ENCODE measurements at regions not wholly inside any gene's neighbourhood (a gene's known extent, or its start where the extent isn't known, plus 50 kb on each side); places are given as distances from the start of the nearest gene placed in this dataset.

DNA sequence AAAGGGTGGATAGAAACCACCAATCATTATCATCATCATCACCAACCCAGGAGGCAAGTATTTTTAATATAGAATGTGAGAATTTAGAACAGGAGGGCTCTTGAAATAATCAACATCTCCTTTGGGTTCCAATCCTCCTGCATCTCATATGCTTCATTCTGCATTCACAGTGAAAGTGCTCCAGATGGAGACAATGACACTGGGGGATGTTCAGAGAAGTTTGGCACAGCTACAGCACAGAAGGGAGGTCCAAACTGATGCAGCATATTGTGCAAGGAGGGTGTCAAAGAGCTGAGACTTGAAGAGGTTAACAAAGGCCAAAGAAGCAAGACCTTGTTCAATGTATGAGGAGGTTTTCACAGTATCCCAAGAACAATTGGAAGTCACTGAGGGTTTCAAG, 767.1 kb downstream of the NTRK3 start (continued):
- no peak for TF ChIP-seq ELK1 (IDR thresholded peaks at IDR 0.05; ENCODE audit: low read depth, low read length)
- TF ChIP-seq, protein P1, sequence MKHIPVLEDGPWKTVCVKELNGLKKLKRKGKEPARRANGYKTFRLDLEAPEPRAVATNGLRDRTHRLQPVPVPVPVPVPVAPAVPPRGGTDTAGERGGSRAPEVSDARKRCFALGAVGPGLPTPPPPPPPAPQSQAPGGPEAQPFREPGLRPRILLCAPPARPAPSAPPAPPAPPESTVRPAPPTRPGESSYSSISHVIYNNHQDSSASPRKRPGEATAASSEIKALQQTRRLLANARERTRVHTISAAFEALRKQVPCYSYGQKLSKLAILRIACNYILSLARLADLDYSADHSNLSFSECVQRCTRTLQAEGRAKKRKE (CRISPR knock-in tag; IDR thresholded peaks at IDR 0.05; ENCODE audit: low read depth) = no peak
- no peak for TF ChIP-seq HOXA7 (CRISPR knock-in tag; IDR thresholded peaks at IDR 0.05)
- TF ChIP-seq NFE2L2 (conservative IDR thresholded peaks at IDR 0.05; ENCODE audit: low read length) = no peak

GRCh38 chr15:87487484-87487883, 769.1 kb downstream of the NTRK3 start:
- POLR2A ChIA-PET = no interaction called here
- FAIRE-seq = peak; percentile 56
- Histone ChIP-seq H3K4me2 (no peak overlapping the region), H3K4me3 (no peak overlapping the region), H3K9me3 (no peaks in the 10 kb centered on the region), H3K4me1 (no peaks in the 10 kb centered on the region), H3K27ac (no peak overlapping the region)
- no peak for DNase-seq (ENCODE audit: low read depth in 1 of 2, low spot score in 1 of 2)
- TF ChIP-seq RCOR1 (IDR thresholded peaks at IDR 0.05; ENCODE audit: low read depth, low read length) (no peak), RNF2 (IDR thresholded peaks at IDR 0.05; ENCODE audit: borderline replicate concordance, low read depth) (no peak), EHMT2 (IDR thresholded peaks at IDR 0.05; ENCODE audit: low read depth) (no peak)
- ATAC-seq = no peak
- WGBS (ENCODE audit: missing lambda C conversion rate) = 3% methylated on average over 2 of the region's 2 CpGs
- CTCF ChIA-PET = no interaction called here

DNA sequence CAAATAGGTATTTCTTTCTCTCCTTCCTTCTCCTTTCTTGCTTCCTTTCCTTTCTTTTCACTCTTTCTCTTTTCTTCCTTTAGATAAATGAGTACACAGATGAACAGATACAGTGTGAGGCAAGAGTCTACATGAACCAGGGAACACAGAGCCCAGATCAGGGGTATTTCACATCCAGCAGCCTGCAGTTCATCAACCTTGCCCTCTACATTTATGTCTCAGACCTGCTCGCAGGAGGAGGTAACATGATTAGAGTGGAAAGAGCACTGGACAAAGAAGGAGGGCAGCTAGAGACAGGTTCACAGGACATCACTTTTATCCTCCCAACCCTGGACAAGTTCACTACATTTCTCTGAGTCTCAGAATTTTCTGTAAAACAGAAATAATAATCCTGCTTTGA, 773.1 kb downstream of the NTRK3 start:
- no peak overlapping the region for H3K27ac ChIP-seq
- FAIRE-seq (no peak), ATAC-seq (no peak), DNase-seq (ENCODE audit: low read depth in 1 of 2, low spot score in 1 of 2) (no peak)
- POLR2A ChIA-PET = no interaction called here
- 8% methylated on average over 1 of the region's 1 CpG for WGBS (ENCODE audit: missing lambda C conversion rate)
- no peaks in the 10 kb centered on the region for H3K9me3 ChIP-seq
- TF ChIP-seq, protein P1 (CRISPR knock-in tag; IDR thresholded peaks at IDR 0.05; ENCODE audit: low read depth) = no peak
- TF ChIP-seq NFE2L2 (conservative IDR thresholded peaks at IDR 0.05; ENCODE audit: low read length) (no peak), KDM1A (IDR thresholded peaks at IDR 0.05; ENCODE audit: low read depth) (no peak), CHD2 (IDR thresholded peaks at IDR 0.05; ENCODE audit: low read length, partially characterized antibody) (no peak), ESRRA (IDR thresholded peaks at IDR 0.05; ENCODE audit: borderline replicate concordance, low read length) (no peak), FOSL2 (IDR thresholded peaks at IDR 0.05) (no peak), FOSL2 (CRISPR knock-in tag; IDR thresholded peaks at IDR 0.05) (no peak), HDAC2 (IDR thresholded peaks at IDR 0.05) (no peak), SREBF2 (IDR thresholded peaks at IDR 0.05) (no peak), HOXB5 (CRISPR knock-in tag; IDR thresholded peaks at IDR 0.05) (no peak), PHF8 (IDR thresholded peaks at IDR 0.05; ENCODE audit: borderline replicate concordance, low read depth) (no peak), ZNF302 (CRISPR knock-in tag; IDR thresholded peaks at IDR 0.05) (no peak)
- H3K4me1 ChIP-seq = no peaks in the 10 kb centered on the region
- no peak overlapping the region for H3K4me2 ChIP-seq
- H3K4me3 ChIP-seq = no peak overlapping the region
- CTCF ChIA-PET = no interaction called here

- ATAC-seq (no peak), FAIRE-seq (no peak), DNase-seq (ENCODE audit: low read depth in 1 of 2, low spot score in 1 of 2) (no peak)
- Histone ChIP-seq H3K4me2 (no peak overlapping the region), H3K27ac (no peak overlapping the region), H3K9me3 (no peaks in the 10 kb centered on the region), H3K4me1 (no peaks in the 10 kb centered on the region), H3K4me3 (no peak overlapping the region)
- WGBS (ENCODE audit: missing lambda C conversion rate) = 12% methylated on average over 3 of the region's 3 CpGs
- POLR2A ChIA-PET = no interaction called here
- CTCF ChIA-PET = no interaction called here
- TF ChIP-seq CBX2 (IDR thresholded peaks at IDR 0.05; ENCODE audit: borderline replicate concordance, low read depth) (no peak), HES2 (IDR thresholded peaks at IDR 0.05) (no peak), MYC (IDR thresholded peaks at IDR 0.05; ENCODE audit: borderline replicate concordance, low read length) (no peak), FOXS1 (CRISPR knock-in tag; IDR thresholded peaks at IDR 0.05) (no peak), KDM5A (IDR thresholded peaks at IDR 0.05) (no peak), EP300 (IDR thresholded peaks at IDR 0.05) (no peak), PBX3 (IDR thresholded peaks at IDR 0.05) (no peak), HOXB13 (CRISPR knock-in tag; IDR thresholded peaks at IDR 0.05; ENCODE audit: low read depth) (no peak)
- TF ChIP-seq, protein P1 (CRISPR knock-in tag; IDR thresholded peaks at IDR 0.05; ENCODE audit: low read depth) = no peak
- TF ChIP-seq, protein P2, sequence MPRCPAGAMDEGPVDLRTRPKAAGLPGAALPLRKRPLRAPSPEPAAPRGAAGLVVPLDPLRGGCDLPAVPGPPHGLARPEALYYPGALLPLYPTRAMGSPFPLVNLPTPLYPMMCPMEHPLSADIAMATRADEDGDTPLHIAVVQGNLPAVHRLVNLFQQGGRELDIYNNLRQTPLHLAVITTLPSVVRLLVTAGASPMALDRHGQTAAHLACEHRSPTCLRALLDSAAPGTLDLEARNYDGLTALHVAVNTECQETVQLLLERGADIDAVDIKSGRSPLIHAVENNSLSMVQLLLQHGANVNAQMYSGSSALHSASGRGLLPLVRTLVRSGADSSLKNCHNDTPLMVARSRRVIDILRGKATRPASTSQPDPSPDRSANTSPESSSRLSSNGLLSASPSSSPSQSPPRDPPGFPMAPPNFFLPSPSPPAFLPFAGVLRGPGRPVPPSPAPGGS (IDR thresholded peaks at IDR 0.05) = no peak
Observed at GRCh38 chr15:87481126-87481525, 775.4 kb downstream of the NTRK3 start.
